ENCODE measurements at regions not wholly inside any gene's neighbourhood (a gene's known extent, or its start where the extent isn't known, plus 50 kb on each side); places are given as distances from the start of the nearest gene placed in this dataset.

- no peak for DNase-seq
These were observed 243.7 kb downstream of the SLC16A7 start for GRCh38 chr12:59839514-59839913.

- no peak for DNase-seq
These were observed 247.5 kb downstream of the SLC16A7 start for GRCh38 chr12:59843260-59843843.

DNA sequence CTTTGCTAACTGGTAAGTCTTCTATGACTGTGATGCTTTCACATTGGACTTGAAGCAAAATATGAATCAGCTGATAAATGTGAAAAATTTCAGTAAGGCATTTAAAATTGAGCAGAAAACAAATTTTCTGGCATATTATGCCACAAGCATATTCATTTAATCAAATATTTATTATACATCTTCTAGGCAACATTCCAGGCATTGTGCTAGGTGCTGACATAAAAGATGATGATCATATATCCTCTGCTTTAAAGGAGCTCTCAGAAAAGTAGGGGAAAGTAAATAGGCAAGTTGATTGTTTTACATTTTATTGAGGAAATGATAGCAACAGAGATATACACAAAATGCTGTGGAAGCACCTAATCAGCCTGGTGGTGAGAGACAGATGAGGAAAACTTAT lies 248.9 kb downstream of the SLC16A7 start:
- DNase-seq, result no peak

DNA sequence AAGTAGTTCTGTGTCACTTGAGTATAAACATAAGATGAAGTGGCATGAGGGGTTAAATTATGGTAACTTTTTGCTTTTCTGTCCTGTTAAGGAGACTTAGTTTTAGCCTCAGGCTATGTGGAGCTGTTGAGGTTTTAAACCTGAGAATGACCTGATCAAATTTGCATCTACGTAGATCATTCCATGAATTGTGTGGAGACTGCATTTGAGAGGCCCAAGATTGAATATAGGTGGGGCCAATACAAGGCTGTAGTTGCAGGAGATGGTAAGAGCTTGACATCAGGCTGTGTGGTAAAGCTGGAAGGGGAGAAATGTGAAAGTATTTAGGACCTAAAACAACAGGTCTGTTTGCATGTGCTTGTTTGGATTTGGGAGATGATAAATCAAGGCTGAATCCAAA lies 249.5 kb downstream of the SLC16A7 start:
- DNase-seq, result no peak

- DNase-seq, result no peak
These were observed 251.3 kb downstream of the SLC16A7 start for GRCh38 chr12:59847127-59847526.

DNA sequence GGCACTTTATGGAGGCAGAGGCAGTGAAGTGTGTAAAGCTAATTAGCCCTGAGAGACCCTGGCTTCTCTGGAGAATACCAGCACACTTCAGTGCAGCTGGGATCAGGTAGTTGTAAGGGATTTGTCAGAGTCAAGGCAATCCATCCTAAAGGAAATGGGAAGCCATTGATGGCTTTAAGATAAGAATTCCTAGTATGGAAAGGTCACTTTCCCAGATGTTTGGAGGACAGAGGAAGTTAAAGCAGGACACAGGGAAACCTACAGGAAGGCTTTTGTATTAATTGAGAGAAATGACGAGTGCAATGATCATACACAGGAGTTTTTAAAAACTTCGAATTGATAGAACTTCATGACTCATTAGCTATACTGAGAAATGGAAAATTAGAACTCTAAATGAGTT lies 254.4 kb downstream of the SLC16A7 start:
- no peak for DNase-seq

DNA sequence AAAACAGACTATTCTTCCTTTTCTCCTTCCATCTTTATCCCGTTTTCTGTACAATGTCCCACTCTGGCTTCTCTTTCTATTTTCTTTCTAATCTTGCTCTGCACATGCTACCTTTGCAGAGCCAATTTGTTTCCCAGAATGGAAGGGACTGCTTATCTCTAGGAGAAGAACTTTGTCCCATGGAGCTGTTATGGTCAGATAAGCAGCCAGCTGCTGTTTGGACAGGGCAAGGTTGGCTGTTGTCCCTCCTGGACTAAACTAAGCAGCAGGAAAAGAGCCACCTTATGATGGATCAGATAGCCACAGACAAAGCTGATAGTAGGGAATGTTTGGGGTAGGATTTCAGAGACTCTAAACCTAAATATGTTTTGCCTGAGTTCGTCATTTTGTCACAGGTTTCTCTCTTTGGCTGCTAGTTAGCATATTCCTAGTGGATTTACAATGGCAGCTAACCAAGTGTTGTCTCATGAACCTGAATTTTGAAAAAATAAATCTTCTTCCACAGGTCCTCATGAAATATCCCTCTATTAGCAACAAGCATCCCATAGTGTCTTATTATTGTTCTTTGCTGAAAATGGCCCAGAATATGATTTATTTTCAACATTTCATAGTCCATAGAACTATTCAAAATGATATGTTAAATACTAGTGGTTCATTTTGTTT lies 262.8 kb downstream of the SLC16A7 start:
- no peak for DNase-seq

- no peak for DNase-seq
These were observed 263.3 kb downstream of the SLC16A7 start for GRCh38 chr12:59859171-59859510.

DNA sequence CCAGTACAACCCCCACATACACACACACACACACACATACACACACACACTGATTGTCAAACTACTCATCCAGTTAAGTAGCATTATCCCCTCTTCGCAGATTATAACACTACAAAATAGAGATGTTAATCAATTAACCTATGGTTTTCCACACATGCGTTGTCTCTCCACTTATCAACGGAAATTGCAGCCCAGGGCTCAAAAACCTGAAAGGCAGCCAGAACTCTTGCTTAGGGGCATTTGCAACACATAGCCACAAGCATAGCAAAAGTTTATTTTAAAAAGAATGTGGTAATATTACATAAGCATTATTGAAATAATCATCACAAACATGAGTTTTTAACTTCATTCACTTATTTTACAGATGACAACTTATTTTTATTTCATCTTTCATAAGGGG lies 265.8 kb downstream of the SLC16A7 start:
- no peak for DNase-seq

- no peak for DNase-seq
These were observed 271.2 kb downstream of the SLC16A7 start for GRCh38 chr12:59867055-59867454.

GRCh38 chr12:59867689-59868088 lies 271.9 kb downstream of the SLC16A7 start:
- no peak for DNase-seq

GRCh38 chr12:59871779-59872178 lies 275.9 kb downstream of the SLC16A7 start:
- DNase-seq, result no peak

GRCh38 chr12:59873136-59873535 lies 277.3 kb downstream of the SLC16A7 start:
- no peak for DNase-seq

DNA sequence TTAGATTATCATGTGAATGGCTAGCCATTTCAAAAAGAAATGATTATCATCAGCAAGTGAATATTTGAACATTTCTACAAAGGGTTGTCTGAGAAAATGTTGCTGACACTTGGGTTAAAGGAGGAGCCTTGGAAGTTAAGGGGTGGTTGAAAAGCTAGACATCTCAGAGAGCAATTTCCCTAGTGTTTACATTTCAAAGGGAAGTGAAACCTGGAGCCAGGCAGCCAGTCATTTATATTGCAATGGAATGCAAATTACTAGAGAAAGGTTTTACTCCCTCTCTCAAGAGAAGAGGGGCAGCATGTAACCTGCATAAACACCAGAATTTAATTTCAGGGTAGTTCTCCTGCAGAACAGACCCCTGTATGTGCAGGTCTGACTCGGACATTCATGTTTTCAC lies 279.0 kb downstream of the SLC16A7 start:
- no peak for DNase-seq

DNA sequence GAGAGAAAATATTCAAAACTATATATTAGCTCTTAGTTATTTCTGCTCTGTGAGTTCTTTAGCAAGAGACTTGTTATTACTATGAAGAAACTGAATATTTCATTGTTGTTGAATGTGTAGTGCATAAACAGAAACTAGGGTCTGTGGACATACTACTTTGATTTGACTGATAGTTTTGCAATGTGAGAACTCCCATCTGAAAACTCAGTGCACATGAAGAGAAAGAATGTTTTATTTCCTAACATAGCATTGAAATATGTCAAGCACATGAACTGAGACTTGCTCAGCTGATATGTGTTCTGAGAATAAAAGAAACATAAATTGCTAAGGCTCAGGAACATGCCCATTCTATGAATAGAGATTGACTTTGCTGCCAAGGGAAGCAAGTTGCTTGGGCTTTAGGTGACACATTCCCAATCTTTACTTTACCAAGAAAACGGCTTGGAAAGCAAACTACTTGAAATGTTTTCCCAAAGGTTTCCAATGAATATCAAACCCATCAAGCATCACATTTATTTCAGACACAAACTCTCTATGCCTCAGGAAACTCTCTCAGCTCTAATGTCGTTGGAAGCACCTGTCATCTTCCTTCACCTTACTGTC lies 290.4 kb downstream of the SLC16A7 start:
- no peak for DNase-seq

DNA sequence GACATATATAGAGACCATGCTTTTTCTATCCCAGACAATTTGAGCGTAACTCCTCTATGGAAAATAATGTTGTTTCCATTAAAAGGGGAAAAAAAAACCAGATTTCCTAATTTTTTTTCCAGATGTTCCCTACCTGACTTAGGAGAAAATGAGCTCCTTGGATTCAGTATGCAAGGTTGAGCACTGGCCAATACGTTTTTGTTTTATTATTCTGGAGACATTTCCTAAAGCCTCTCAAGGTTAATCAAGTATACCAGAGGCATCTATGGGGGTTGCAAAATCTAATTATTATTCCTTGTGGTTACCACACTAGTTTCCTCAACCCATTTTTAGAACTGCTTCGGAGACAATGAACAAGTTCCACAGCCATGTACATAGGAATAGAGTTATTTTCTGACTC lies 291.3 kb downstream of the SLC16A7 start:
- no peak for DNase-seq

DNA sequence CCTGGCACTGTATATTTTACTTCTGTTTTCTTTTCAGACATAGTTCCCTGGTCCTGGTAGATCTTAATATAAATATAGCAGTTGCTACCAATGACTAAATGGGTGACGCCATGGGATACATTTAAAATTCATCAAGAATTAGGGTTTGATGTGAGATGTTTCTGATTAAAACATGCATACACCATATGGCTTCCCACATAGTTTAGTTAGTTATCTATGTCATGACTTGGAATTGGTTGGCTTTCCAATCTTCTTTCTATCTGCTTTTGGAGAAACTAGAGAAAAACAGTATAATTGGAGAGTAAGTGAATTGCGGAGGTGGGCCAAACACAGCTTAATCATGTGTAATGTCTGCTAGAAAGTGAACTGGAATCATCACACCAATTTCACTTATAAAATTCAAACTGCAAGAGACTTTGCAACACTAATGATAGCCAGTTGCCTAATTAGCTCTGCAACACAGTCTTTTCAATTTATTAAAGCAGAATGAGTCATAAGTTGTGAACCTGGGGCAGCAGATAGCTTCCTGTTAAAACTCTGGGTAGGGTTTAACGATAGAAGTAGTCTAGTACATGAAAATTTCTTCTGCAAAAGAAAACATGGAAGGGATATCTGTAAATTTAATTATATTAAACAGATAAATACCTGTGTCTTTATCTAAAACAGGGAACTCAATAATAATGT lies 295.2 kb downstream of the SLC16A7 start:
- no peak for DNase-seq

- no peak for DNase-seq
These were observed 299.4 kb downstream of the SLC16A7 start for GRCh38 chr12:59895166-59895775.

DNA sequence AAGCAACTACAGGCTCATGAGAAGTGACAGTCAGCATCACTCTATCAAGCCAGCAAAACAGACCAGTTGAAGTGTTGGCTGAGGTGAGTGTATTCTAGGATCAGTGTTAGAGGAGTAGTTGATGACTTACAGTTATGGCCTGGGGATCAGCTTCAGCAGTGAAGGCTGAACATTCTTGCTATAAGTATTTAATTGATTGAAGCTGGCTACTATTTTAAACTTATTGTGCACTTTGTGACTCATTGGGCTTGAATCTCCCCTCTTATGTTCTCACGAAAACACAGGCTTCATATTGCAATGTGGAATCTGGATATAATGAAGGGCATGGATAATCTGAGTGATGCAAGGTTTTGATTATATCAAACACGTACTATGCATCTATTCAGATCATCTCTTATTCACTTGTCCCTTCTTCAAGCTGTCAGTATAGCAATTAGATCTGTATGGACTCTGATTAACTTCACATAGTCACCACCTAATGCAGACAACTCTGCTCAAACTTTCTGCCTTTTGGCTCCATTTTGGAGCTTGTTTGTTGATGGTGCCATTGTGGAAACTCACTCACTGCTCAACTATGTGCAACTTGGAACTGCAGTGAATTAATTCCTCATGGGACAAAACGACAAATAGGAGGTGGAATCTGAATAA lies 309.2 kb downstream of the SLC16A7 start:
- no peak for DNase-seq

- no peak for DNase-seq
These were observed 315.7 kb downstream of the SLC16A7 start for GRCh38 chr12:59911516-59911915.

DNA sequence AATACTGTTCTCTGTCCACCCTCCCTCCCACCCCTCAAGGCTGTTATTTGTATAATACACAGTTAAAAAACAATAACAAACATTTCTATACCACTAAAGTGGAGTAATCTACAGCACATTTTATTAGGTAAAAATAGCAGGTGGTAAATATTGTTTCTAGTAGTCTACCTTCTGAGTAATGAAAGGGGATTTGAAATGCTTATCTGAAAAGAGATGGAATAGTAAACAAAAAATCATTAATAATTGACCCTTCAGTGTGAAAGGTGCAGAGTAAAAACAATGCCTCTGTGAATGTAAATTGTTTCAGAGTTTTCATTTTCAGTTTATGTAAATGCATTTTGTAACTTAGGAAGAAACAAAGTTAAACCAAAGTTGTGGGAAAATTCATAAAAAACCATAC lies 321.2 kb downstream of the SLC16A7 start:
- DNase-seq, result no peak

DNA sequence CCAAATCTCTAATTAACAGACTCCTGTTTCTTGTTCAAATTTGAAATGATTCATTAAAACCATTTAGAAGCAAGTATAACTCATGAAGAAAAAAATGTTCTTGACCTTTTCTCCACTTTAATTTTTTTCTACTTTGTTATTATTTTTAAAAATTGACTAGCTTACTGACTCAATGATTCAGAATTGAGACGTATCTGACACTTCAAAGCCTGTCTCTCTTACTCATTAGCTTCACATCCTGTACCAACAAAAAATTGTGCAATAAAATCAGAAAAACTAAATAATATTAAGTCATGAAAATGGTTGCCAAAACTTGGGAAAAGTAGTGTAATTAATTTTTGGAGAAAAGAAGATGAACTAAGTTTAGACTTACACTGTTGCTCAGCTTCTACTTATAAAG lies 331.2 kb downstream of the SLC16A7 start:
- no peak for DNase-seq

DNA sequence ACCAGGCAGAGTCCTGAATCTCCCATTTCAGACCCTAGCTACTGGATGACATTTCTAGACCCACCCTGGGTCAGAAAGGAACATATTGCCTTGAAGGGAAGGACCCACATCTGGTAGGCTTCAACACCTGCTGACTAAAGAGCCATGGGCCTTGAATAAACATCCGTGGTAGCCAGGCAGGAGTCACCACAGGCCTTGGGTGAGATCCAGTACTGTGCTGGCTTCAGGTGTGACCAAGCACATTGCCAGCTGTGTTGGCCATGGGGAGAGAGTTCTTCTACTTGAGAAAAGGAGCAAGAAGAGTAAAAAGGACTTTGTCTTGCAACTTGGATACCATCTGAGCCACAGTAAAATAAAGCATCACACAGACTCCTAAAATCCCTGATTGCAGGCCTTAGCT lies 332.6 kb downstream of the SLC16A7 start:
- DNase-seq, result no peak

All from retina (tissue), 1 donor.